Hepatic stellate cell (primary cell): ENCODE measurements at regions not wholly inside any gene's neighbourhood (a gene's known extent, or its start where the extent isn't known, plus 50 kb on each side); places are given as distances from the start of the nearest gene placed in this dataset.

Experiments used
- DNase-seq: peaks from one replicate; pipeline ENCODE4 v3.0.0; 2011; ENCODE audit warnings: low spot score

- DNase-seq = no peak
These were observed 212.1 kb upstream of the TNRC6C start for GRCh38 chr17:77746393-77746792.

GRCh38 chr17:77746896-77747554, 211.5 kb upstream of the TNRC6C start:
- DNase-seq = no peak

GRCh38 chr17:77748436-77748835, 210.1 kb upstream of the TNRC6C start:
- DNase-seq = no peak

- DNase-seq = no peak
These were observed 209.2 kb upstream of the TNRC6C start for GRCh38 chr17:77749321-77749751.

GRCh38 chr17:77749989-77750388, 208.5 kb upstream of the TNRC6C start:
- no peak for DNase-seq

GRCh38 chr17:77750427-77751043, 208.0 kb upstream of the TNRC6C start:
- no peak for DNase-seq

- DNase-seq = no peak
These were observed 205.3 kb upstream of the TNRC6C start for GRCh38 chr17:77753246-77753645.

GRCh38 chr17:77753691-77754245, 204.7 kb upstream of the TNRC6C start:
- no peak for DNase-seq

- DNase-seq = no peak
These were observed 203.5 kb upstream of the TNRC6C start for GRCh38 chr17:77754956-77755355.

- no peak for DNase-seq
These were observed 203.0 kb upstream of the TNRC6C start for GRCh38 chr17:77755410-77755963.

- DNase-seq = no peak
These were observed 202.5 kb upstream of the TNRC6C start for GRCh38 chr17:77756028-77756427.

- no peak for DNase-seq
These were observed 201.5 kb upstream of the TNRC6C start for GRCh38 chr17:77756846-77757560.

GRCh38 chr17:77757561-77757898, 201.0 kb upstream of the TNRC6C start:
- DNase-seq = no peak

- DNase-seq = no peak
These were observed 195.5 kb upstream of the TNRC6C start for GRCh38 chr17:77763023-77763422.

- DNase-seq = no peak
These were observed 194.9 kb upstream of the TNRC6C start for GRCh38 chr17:77763575-77763974.

- DNase-seq = no peak
These were observed 193.2 kb upstream of the TNRC6C start for GRCh38 chr17:77765292-77765691.

GRCh38 chr17:77767148-77767547, 191.4 kb upstream of the TNRC6C start:
- no peak for DNase-seq

GRCh38 chr17:77768248-77768852, 190.2 kb upstream of the TNRC6C start:
- DNase-seq = no peak

GRCh38 chr17:77769215-77769614, 189.3 kb upstream of the TNRC6C start:
- no peak for DNase-seq

GRCh38 chr17:77769762-77770161, 188.7 kb upstream of the TNRC6C start:
- DNase-seq = no peak

GRCh38 chr17:77770331-77771105, 188.0 kb upstream of the TNRC6C start:
- DNase-seq = no peak

- DNase-seq = no peak
These were observed 187.4 kb upstream of the TNRC6C start for GRCh38 chr17:77771145-77771544.
